ENCODE measurements at regions not wholly inside any gene's neighbourhood (a gene's known extent, or its start where the extent isn't known, plus 50 kb on each side); places are given as distances from the start of the nearest gene placed in this dataset.

DNA sequence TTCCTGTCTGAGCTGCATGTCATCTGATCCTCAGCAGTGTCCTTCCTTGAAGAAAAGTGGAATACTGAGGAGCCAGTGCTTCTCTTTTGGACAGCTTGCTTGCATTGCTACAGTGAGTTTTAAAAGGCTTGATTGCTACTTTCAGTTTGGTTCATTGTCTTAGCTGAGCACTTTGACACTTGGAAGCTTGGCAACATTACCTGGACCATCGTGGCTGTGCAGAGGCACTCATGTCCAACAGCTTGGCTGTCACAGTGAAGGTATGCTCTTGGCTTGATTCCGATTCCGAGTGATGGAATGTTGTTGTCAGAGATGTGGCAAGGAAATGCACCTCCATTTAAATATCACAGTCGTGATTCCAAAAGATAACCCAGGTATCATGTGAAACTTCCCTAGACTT lies 102.4 kb downstream of the FAS start:
- H4K20me1 ChIP-seq (ENCODE audit: control insufficient read depth, extremely low read depth, insufficient read depth, low read length) = no peaks in the 10 kb centered on the region
- dilution Hi-C loops (cut with MboI; ENCODE audit: extremely low pct_ligation_motif_present, low sequenced_read_pairs) = no loop called here
- DNase-seq (ENCODE audit: low read depth, low spot score) (no peak), FAIRE-seq (peak; percentile 80)
- H3K27ac ChIP-seq (ENCODE audit: control insufficient read depth, insufficient read depth, low read length) = no peak overlapping the region
- TF ChIP-seq EZH2 (IDR thresholded peaks at IDR 0.05; ENCODE audit: low read length) = no peak
- TF ChIP-seq, protein P1, sequence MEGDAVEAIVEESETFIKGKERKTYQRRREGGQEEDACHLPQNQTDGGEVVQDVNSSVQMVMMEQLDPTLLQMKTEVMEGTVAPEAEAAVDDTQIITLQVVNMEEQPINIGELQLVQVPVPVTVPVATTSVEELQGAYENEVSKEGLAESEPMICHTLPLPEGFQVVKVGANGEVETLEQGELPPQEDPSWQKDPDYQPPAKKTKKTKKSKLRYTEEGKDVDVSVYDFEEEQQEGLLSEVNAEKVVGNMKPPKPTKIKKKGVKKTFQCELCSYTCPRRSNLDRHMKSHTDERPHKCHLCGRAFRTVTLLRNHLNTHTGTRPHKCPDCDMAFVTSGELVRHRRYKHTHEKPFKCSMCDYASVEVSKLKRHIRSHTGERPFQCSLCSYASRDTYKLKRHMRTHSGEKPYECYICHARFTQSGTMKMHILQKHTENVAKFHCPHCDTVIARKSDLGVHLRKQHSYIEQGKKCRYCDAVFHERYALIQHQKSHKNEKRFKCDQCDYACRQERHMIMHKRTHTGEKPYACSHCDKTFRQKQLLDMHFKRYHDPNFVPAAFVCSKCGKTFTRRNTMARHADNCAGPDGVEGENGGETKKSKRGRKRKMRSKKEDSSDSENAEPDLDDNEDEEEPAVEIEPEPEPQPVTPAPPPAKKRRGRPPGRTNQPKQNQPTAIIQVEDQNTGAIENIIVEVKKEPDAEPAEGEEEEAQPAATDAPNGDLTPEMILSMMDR (optimal IDR thresholded peaks at IDR 0.05 in 1 of 3, IDR thresholded peaks at IDR 0.05 in 1 of 3, conservative IDR thresholded peaks at IDR 0.05 in 1 of 3; ENCODE audit: extremely low read depth in 1 of 3, insufficient read depth in 2 of 3, low read length in 3 of 3) = no peak
- H3K9me3 ChIP-seq (ENCODE audit: control insufficient read depth, low read depth, low read length) = no peaks in the 10 kb centered on the region
- no peak overlapping the region for H3K4me3 ChIP-seq (ENCODE audit: control insufficient read depth in 2 of 3, extremely low read depth in 1 of 3, insufficient read depth in 2 of 3, low read depth in 1 of 3, low read length in 3 of 3)
- H3K4me2 ChIP-seq (ENCODE audit: control insufficient read depth, extremely low read depth, insufficient read depth, low read depth, low read length) = peak overlapping the region; percentile 15
- H2AFZ ChIP-seq (ENCODE audit: control insufficient read depth, low read length) = no peak overlapping the region
- H3K27me3 ChIP-seq (ENCODE audit: control insufficient read depth, extremely low read depth, insufficient read depth, low read length) = no peaks in the 10 kb centered on the region
- H3K4me1 ChIP-seq (ENCODE audit: control insufficient read depth, extremely low read depth, insufficient read depth, low read length) = no peaks in the 10 kb centered on the region
- H3K36me3 ChIP-seq (ENCODE audit: control insufficient read depth in 2 of 2, extremely low read depth in 1 of 2, insufficient read depth in 2 of 2, low read length in 2 of 2) = no peaks in the 10 kb centered on the region
- H3K79me2 ChIP-seq (ENCODE audit: control insufficient read depth, insufficient read depth, low read length) = no peaks in the 10 kb centered on the region
- no peak overlapping the region for H3K9ac ChIP-seq (ENCODE audit: control insufficient read depth, extremely low read depth, insufficient read depth, low read length)
- no peaks in the 10 kb centered on the region for H3K9me1 ChIP-seq (ENCODE audit: control insufficient read depth, extremely low read depth, insufficient read depth, low read length)

DNA sequence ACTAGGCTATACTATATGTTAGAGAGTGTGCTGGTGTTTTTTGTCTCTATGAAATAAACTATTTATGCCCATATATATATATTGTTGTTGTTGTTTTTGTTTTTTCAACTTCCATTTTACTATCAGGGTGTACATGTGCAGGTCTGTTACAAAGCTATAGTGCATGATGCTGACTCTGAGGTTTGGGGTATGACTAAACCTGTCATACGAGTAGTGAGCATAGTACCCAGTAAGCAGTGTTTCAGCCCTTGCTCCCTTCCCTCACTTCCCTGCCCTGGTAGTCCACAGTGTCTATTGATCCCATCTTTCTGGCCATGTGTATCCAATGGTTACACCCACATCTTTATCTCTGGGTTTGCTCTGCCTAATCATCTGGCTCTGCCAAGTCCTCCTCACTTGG lies 101.8 kb downstream of the FAS start:
- no peaks in the 10 kb centered on the region for H3K9me1 ChIP-seq (ENCODE audit: control insufficient read depth, extremely low read depth, insufficient read depth, low read length)
- H3K9ac ChIP-seq (ENCODE audit: control insufficient read depth, extremely low read depth, insufficient read depth, low read length) = no peak overlapping the region
- no peaks in the 10 kb centered on the region for H3K4me1 ChIP-seq (ENCODE audit: control insufficient read depth, extremely low read depth, insufficient read depth, low read length)
- dilution Hi-C loops (cut with MboI; ENCODE audit: extremely low pct_ligation_motif_present, low sequenced_read_pairs) = no loop called here
- no peak for DNase-seq (ENCODE audit: low read depth, low spot score)
- no peak for FAIRE-seq
- no peaks in the 10 kb centered on the region for H4K20me1 ChIP-seq (ENCODE audit: control insufficient read depth, extremely low read depth, insufficient read depth, low read length)
- H3K36me3 ChIP-seq (ENCODE audit: control insufficient read depth in 2 of 2, extremely low read depth in 1 of 2, insufficient read depth in 2 of 2, low read length in 2 of 2) = no peaks in the 10 kb centered on the region
- H3K27ac ChIP-seq (ENCODE audit: control insufficient read depth, insufficient read depth, low read length) = no peak overlapping the region
- H3K4me3 ChIP-seq (ENCODE audit: control insufficient read depth in 2 of 3, extremely low read depth in 1 of 3, insufficient read depth in 2 of 3, low read depth in 1 of 3, low read length in 3 of 3) = no peak overlapping the region
- no peaks in the 10 kb centered on the region for H3K27me3 ChIP-seq (ENCODE audit: control insufficient read depth, extremely low read depth, insufficient read depth, low read length)
- TF ChIP-seq, protein P1 (optimal IDR thresholded peaks at IDR 0.05 in 1 of 3, IDR thresholded peaks at IDR 0.05 in 1 of 3, conservative IDR thresholded peaks at IDR 0.05 in 1 of 3; ENCODE audit: extremely low read depth in 1 of 3, insufficient read depth in 2 of 3, low read length in 3 of 3) = no peak
- no peak for TF ChIP-seq EZH2 (IDR thresholded peaks at IDR 0.05; ENCODE audit: low read length)
- H2AFZ ChIP-seq (ENCODE audit: control insufficient read depth, low read length) = no peak overlapping the region
- H3K79me2 ChIP-seq (ENCODE audit: control insufficient read depth, insufficient read depth, low read length) = no peaks in the 10 kb centered on the region
- H3K4me2 ChIP-seq (ENCODE audit: control insufficient read depth, extremely low read depth, insufficient read depth, low read depth, low read length) = no peak overlapping the region
- no peaks in the 10 kb centered on the region for H3K9me3 ChIP-seq (ENCODE audit: control insufficient read depth, low read depth, low read length)
